Kidney (tissue), 10 donors: ENCODE measurements at regions not wholly inside any gene's neighbourhood (a gene's known extent, or its start where the extent isn't known, plus 50 kb on each side); places are given as distances from the start of the nearest gene placed in this dataset.
"Not testable (repeated sequence)": the region's sequence is repeated elsewhere in the genome, so short reads cannot be mapped to it uniquely, and the experiment has no call there.

ENCODE experiments used
- DNase-seq, 5 donors: peaks; one replicate each; pipeline ENCODE4 v3.0.0-alpha.2; 2013 to 2020
- FAIRE-seq: peaks from 2 replicates; lab custom pipeline; 2012; peaks lifted over from hg19 to GRCh38; lab: Jason Lieb, UNC
- H3K27ac ChIP-seq, 2 donors: one replicate each; pipeline ENCODE4 v1.7.0; 2013; ENCODE audit warnings: low read depth in 2 of 2, low read length in 2 of 2, inconsistent platforms in 1 of 2
- H3K27me3 ChIP-seq: one replicate; pipeline ENCODE4 v1.7.1; 2013; ENCODE audit warnings: low read length, inconsistent platforms; ENCODE audit not compliant: control insufficient read depth, insufficient read depth
- H3K36me3 ChIP-seq, 3 donors: one replicate each; pipeline versions ENCODE4 v1.7.0 to v1.7.1; 2013; ENCODE audit warnings: low read length in 3 of 3, control low read depth in 1 of 3, inconsistent platforms in 1 of 3; ENCODE audit not compliant: insufficient read depth in 3 of 3, control insufficient read depth in 2 of 3
- H3K4me1 ChIP-seq, 3 donors: one replicate each; pipeline versions ENCODE4 v1.7.0 to v1.7.1; 2013; ENCODE audit warnings: low read length in 3 of 3, inconsistent platforms in 1 of 3, low read depth in 1 of 3; ENCODE audit not compliant: control insufficient read depth in 2 of 3, insufficient read depth in 2 of 3
- H3K4me3 ChIP-seq, 3 donors: one replicate each; pipeline versions ENCODE4 v1.7.0 to v1.8.1; 2013; ENCODE audit warnings: low read length in 3 of 3, control low read depth in 1 of 3, inconsistent platforms in 1 of 3
- H3K9ac ChIP-seq, 3 donors: one replicate each; pipeline versions ENCODE4 v1.7.0 to v1.7.1; 2013; ENCODE audit warnings: low read length in 3 of 3, control low read depth in 1 of 3, inconsistent platforms in 1 of 3
- H3K9me3 ChIP-seq, 3 donors: one replicate each; pipeline versions ENCODE4 v1.7.0 to v1.7.1; 2013; ENCODE audit warnings: low read length in 3 of 3, control low read depth in 1 of 3, inconsistent platforms in 1 of 3; ENCODE audit not compliant: control insufficient read depth in 2 of 3, insufficient read depth in 1 of 3
- intact Hi-C: fragments of 100-400 bp; cut with DNase I; formaldehyde crosslinking; loops from one replicate; pipeline ENCODE4 v1.11.1; 2022
- donor health status: control.
- donor health status: control.
- donor health status: DM: yes; HTN: yes; CAD: no.
- donor health status: Normal renal cell carcinoma (clear cell type).

DNA sequence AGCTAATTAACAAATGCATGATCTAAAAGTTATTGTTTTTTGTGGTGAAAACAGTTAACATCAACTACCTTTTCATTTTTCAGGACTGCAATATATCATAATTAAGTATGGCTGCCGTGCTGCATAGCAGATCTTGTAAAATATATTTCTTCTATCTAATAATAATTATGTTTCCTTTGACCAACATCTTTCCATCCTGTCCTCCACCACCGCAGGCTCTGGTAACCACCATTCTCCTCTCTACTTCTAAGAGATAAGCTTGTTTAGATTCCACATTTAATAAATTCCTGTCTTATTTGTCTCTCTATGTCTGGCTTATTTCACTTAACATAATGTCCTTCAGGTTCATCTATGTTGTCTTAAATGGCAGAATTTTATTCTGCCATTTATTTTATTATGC lies 162.3 kb upstream of the TPTE start:
- H3K9ac ChIP-seq, H3K36me3 ChIP-seq, FAIRE-seq, H3K4me1 ChIP-seq, DNase-seq, H3K27me3 ChIP-seq, H3K27ac ChIP-seq, H3K4me3 ChIP-seq, intact Hi-C loops: not testable (repeated sequence)
- H3K9me3 ChIP-seq, result peaks cover 2 to 17% (median 15%) of the 10 kb centered on the region in 3 donors

GRCh38 chr21:10359911-10360310 lies 161.5 kb upstream of the TPTE start:
- H3K4me3 ChIP-seq, H3K4me1 ChIP-seq, intact Hi-C loops, H3K9ac ChIP-seq, H3K36me3 ChIP-seq, DNase-seq, H3K27ac ChIP-seq, H3K27me3 ChIP-seq, FAIRE-seq: not testable (repeated sequence)
- peaks cover 2 to 16% (median 13%) of the 10 kb centered on the region in 3 donors for H3K9me3 ChIP-seq

DNA sequence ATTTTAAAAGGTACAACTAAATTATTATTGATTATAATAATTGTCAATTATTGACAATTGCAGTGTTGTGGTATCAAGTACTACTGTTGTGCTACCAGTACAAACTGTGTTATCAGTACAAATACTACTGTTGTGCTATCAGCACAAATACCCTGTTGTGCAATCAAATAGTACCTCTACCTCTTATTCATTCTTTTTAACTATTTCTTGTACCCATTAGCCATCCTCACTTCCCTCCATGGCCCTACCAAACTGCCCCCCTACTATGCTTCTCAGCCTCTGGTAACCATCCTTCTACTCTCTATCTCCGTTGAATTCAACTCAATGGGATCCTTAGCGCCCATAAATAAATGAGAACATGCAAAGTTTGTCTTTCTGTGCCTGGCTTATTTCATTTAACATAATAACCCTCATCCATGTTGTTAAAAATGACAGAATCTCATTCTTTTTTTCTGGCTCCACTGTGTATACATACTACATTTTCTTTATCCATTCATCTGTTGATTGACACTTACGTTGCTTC lies 160.1 kb upstream of the TPTE start:
- H3K9ac ChIP-seq, intact Hi-C loops, FAIRE-seq, H3K36me3 ChIP-seq, H3K4me3 ChIP-seq, H3K27ac ChIP-seq, H3K27me3 ChIP-seq, H3K4me1 ChIP-seq, DNase-seq: not testable (repeated sequence)
- peaks cover 2 to 12% (median 10%) of the 10 kb centered on the region in 3 donors for H3K9me3 ChIP-seq

GRCh38 chr21:10362816-10363215 lies 158.6 kb upstream of the TPTE start:
- intact Hi-C loops, H3K27ac ChIP-seq, FAIRE-seq, H3K9ac ChIP-seq, H3K4me1 ChIP-seq, H3K36me3 ChIP-seq, H3K4me3 ChIP-seq, H3K27me3 ChIP-seq: not testable (repeated sequence)
- peak in 1 of 5 donors; percentile 79 for DNase-seq
- H3K9me3 ChIP-seq, result peaks cover 2 to 12% (median 10%) of the 10 kb centered on the region in 3 donors

DNA sequence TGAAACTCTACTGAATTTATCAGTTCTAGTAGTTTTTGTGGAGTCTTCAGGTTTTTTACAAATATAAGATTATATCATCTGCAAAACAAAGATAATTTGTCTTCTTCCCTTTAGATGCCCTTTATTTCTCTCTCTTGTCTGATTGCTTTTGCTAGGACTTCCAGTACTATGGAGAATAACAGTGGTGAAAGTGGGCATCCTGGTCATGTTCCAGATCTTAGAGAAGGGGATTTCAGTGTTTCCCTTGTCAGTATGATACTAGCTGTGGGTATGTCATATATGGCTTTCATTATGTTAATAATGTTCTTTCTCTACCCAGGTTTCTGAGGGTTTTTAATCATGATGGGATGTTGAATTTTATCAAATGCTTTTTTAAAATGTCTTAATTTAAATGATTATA lies 158.1 kb upstream of the TPTE start:
- FAIRE-seq, DNase-seq, H3K27me3 ChIP-seq, H3K9ac ChIP-seq, intact Hi-C loops, H3K27ac ChIP-seq, H3K36me3 ChIP-seq, H3K4me1 ChIP-seq: not testable (repeated sequence)
- H3K4me3 ChIP-seq, result peak overlapping the region in 1 of 3 donors; percentile 22
- peaks cover 2 to 12% (median 10%) of the 10 kb centered on the region in 3 donors for H3K9me3 ChIP-seq

DNA sequence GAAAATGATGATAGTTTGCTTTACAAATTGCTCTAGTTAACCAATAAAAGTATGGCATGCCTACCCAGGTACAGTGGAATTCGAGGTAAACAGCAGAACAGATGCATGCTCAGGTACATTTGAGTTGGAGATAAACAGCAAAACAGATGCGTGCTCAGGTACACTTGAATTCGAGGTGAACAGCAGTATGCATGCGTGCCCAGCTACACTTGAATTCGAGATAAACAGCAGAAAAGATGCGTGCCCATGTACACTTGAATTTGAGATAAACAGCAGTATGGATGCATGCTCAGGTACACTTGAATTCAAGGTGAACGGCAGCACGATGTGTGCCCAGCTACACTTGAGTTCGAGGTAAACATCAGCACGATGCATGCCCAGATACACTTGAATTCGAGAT lies 155.2 kb upstream of the TPTE start:
- FAIRE-seq, H3K9ac ChIP-seq, H3K27me3 ChIP-seq, intact Hi-C loops, H3K9me3 ChIP-seq, H3K36me3 ChIP-seq, H3K4me3 ChIP-seq, H3K4me1 ChIP-seq, H3K27ac ChIP-seq, DNase-seq: not testable (repeated sequence)

GRCh38 chr21:10367586-10367985 lies 153.8 kb upstream of the TPTE start:
- H3K4me1 ChIP-seq, H3K27me3 ChIP-seq, FAIRE-seq, H3K9me3 ChIP-seq, H3K27ac ChIP-seq, H3K9ac ChIP-seq, H3K36me3 ChIP-seq, intact Hi-C loops, H3K4me3 ChIP-seq: not testable (repeated sequence)
- DNase-seq, result peak in 1 of 5 donors; percentile 54

DNA sequence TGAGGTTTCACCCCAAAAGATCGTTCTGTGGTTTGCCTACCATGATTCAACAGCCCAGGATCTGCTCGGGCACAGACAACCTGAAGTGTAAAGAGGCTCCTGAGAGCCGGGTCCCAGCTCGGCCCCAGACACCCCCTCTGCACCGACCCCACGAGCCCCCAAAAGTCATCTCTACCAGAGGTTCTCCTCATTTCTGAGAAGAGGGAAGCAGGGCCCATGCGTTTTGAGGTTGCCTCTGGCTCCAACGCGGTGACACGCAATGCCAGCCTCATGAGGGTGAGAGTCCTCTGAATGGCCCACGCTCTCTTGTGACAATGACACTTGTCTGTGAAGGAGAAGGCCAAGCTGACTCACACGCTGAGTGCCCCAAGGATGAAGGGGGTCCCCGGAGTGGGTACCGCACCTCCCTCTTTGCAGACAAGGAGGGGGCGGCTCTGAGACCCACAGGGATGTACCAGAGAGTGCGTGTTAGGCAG lies 153.0 kb upstream of the TPTE start:
- H3K9me3 ChIP-seq, H3K36me3 ChIP-seq, H3K27me3 ChIP-seq, H3K9ac ChIP-seq, H3K4me1 ChIP-seq, FAIRE-seq, H3K27ac ChIP-seq, intact Hi-C loops, H3K4me3 ChIP-seq: not testable (repeated sequence)
- DNase-seq, result peak in 1 of 5 donors; percentile 90
